Neural progenitor cell (in vitro differentiated cells): ENCODE measurements at regions not wholly inside any gene's neighbourhood (a gene's known extent, or its start where the extent isn't known, plus 50 kb on each side); places are given as distances from the start of the nearest gene placed in this dataset.
A peak's percentile ranks its signal among the peaks of the same experiment; 100 is the strongest.

Experiments
- DNase-seq: peaks from one replicate; pipeline ENCODE4 v3.0.0-alpha.2; 2016; ENCODE audit warnings: low spot score
- H2AFZ ChIP-seq: fragments of 200-600 bp; sonication (generic); replicated peaks from 2 replicates; pipeline ENCODE4 v1.6.1; 2016; ENCODE audit warnings: antibody characterized with exemption
- H3F3A ChIP-seq: fragments of 200-600 bp; sonication (generic); 2 replicates; pipeline ENCODE4 v1.6.1; 2016; ENCODE audit warnings: antibody characterized with exemption, low read depth
- H3K27ac ChIP-seq: fragments of 200-600 bp; sonication (generic); 2 replicates; pipeline ENCODE4 v1.5.1; 2016; ENCODE audit warnings: mild to moderate bottlenecking
- H3K27me3 ChIP-seq: fragments of 200-600 bp; sonication (generic); 2 replicates; pipeline ENCODE4 v1.6.1; 2016; ENCODE audit warnings: mild to moderate bottlenecking, moderate library complexity
- H3K36me3 ChIP-seq: fragments of 200-600 bp; sonication (generic); 2 replicates; pipeline ENCODE4 v1.5.1; 2016
- H3K4me1 ChIP-seq: fragments of 200-600 bp; sonication (generic); 2 replicates; pipeline ENCODE4 v1.6.1; 2016; ENCODE audit warnings: mixed run types
- H3K4me2 ChIP-seq: fragments of 200-600 bp; sonication (generic); 2 replicates; pipeline ENCODE4 v1.6.1; 2016
- H3K4me3 ChIP-seq: fragments of 200-600 bp; sonication (generic); 2 replicates; pipeline ENCODE4 v1.5.1; 2016
- H3K79me2 ChIP-seq: fragments of 200-600 bp; sonication (generic); 2 replicates; pipeline ENCODE4 v1.6.1; 2016; ENCODE audit warnings: low read depth
- H3K9ac ChIP-seq: fragments of 200-600 bp; sonication (generic); 2 replicates; pipeline ENCODE4 v1.6.1; 2016
- H3K9me3 ChIP-seq: fragments of 200-600 bp; sonication (generic); 2 replicates; pipeline ENCODE4 v1.5.1; 2016; ENCODE audit warnings: low read depth
- H4K20me1 ChIP-seq: fragments of 200-600 bp; sonication (generic); 2 replicates; pipeline ENCODE4 v1.6.1; 2016; ENCODE audit warnings: low read depth
- H3K27ac Mint-ChIP-seq: 3 replicates; pipeline ENCODE4 v1.8.0; 2021; ENCODE audit warnings: mixed read lengths
- H3K27me3 Mint-ChIP-seq: 2 replicates; pipeline ENCODE4 v1.8.0; 2022; ENCODE audit warnings: low read depth, mild to moderate bottlenecking, inconsistent platforms, moderate library complexity, mixed read lengths; ENCODE audit not compliant: insufficient read depth
- H3K36me3 Mint-ChIP-seq: 3 replicates; pipeline ENCODE4 v1.8.0; 2021; ENCODE audit warnings: mixed read lengths
- H3K4me1 Mint-ChIP-seq: 3 replicates; pipeline ENCODE4 v1.8.0; 2021; ENCODE audit warnings: mixed read lengths
- H3K4me3 Mint-ChIP-seq: 3 replicates; pipeline ENCODE4 v1.8.0; 2021; ENCODE audit warnings: mild to moderate bottlenecking, moderate library complexity, mixed read lengths
- H3K9me3 Mint-ChIP-seq: 3 replicates; pipeline ENCODE4 v1.8.0; 2020; ENCODE audit warnings: mixed read lengths
- CTCF ChIP-seq: fragments of 200-600 bp; sonication (generic); IDR thresholded peaks from 2 replicates; pipeline ENCODE4 v1.5.1; 2017; ENCODE audit warnings: antibody characterized with exemption, mild to moderate bottlenecking
- EZH2 ChIP-seq: fragments of 200-600 bp; sonication (generic); IDR thresholded peaks from 2 replicates; pipeline ENCODE4 v1.6.1; 2017; ENCODE audit warnings: antibody characterized with exemption, mild to moderate bottlenecking, moderate library complexity
- EZH2phosphoT487 ChIP-seq: fragments of 200-600 bp; sonication (generic); IDR thresholded peaks from 2 replicates; pipeline ENCODE4 v1.6.1; 2017; ENCODE audit warnings: antibody characterized with exemption

DNA sequence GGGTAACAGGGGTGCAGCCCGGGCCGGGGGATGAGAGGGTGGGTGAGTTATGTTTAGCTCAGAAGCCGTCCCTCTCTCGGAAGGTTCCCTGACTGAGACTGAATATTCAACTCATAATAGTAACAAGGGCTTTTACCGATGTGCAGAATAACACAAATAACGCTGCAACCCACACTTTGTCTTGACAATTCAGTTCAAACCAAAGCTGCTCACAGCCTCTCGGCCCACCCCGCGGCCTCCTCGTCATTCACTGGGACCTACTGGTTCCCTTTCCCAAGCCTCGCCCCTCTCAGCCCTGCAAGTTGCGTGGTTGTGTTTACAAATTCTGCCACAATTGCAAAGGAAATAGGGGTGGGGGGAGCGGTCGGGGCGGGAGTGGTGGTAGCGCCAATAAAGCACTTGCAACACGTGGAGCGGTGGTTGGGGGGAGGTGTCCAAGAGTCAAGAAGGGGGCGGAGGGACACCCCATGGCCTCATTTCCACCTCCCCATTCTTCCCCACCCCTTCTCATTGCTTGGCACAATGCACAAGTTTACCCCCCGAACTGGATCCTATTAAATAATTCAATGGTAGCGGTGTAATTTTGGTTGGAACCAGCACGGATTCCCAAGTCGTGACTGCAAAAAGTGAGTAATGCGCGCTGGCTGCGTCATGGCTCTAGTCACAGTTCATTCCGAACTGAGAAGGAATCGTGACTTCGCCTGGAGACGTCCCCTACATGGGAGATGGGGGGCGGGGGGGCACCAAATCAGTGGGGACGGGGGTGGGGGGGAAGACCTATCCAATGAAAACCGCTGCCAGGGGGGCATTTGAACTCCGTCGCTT lies 102.0 kb upstream of the HSD17B12 start:
- peaks cover 32% of the 10 kb centered on the region for H3K4me1 ChIP-seq

GRCh38 chr11:43579171-43579918 lies 101.2 kb upstream of the HSD17B12 start:
- H3K4me3 Mint-ChIP-seq: peak overlapping the region; percentile 86
- peaks cover 62% of the 10 kb centered on the region for H3K4me1 Mint-ChIP-seq
- Histone ChIP-seq H3K4me1 (peaks cover 32% of the 10 kb centered on the region), H3K79me2 (no peaks in the 10 kb centered on the region), H4K20me1 (peaks cover 75% of the 10 kb centered on the region), H3K4me2 (peak overlapping the region; percentile 88), H3K36me3 (no peaks in the 10 kb centered on the region), H3K9me3 (no peaks in the 10 kb centered on the region), H3K9ac (no peak overlapping the region), H2AFZ (peak overlapping the region; percentile 6), H3F3A (peaks cover 21% of the 10 kb centered on the region), H3K27me3 (peaks cover 100% of the 10 kb centered on the region), H3K4me3 (peak overlapping the region; percentile 57), H3K27ac (no peak overlapping the region)
- TF ChIP-seq CTCF: peak; percentile 52
- peak; percentile 81 for TF ChIP-seq EZH2
- TF ChIP-seq EZH2phosphoT487: peak; percentile 77
- DNase-seq: peak; percentile 79
- no peak overlapping the region for H3K27ac Mint-ChIP-seq
- no peaks in the 10 kb centered on the region for H3K36me3 Mint-ChIP-seq
- peaks cover 91% of the 10 kb centered on the region for H3K27me3 Mint-ChIP-seq
- no peaks in the 10 kb centered on the region for H3K9me3 Mint-ChIP-seq

More for the DNA sequence above, 102.0 kb upstream of the HSD17B12 start:
- Mint-ChIP-seq H3K27ac (no peak overlapping the region), H3K4me3 (peak overlapping the region; percentile 86), H3K9me3 (no peaks in the 10 kb centered on the region), H3K27me3 (peaks cover 83% of the 10 kb centered on the region), H3K4me1 (peaks cover 70% of the 10 kb centered on the region), H3K36me3 (no peaks in the 10 kb centered on the region)
- no peaks in the 10 kb centered on the region for H3K36me3 ChIP-seq
- TF ChIP-seq CTCF: no peak
- no peak for TF ChIP-seq EZH2phosphoT487
- peak; percentile 79 for TF ChIP-seq EZH2
- peaks cover 100% of the 10 kb centered on the region for H3K27me3 ChIP-seq
- no peak for DNase-seq
- H3K4me2 ChIP-seq: peak overlapping the region; percentile 88
- no peaks in the 10 kb centered on the region for H3K9me3 ChIP-seq
- no peak overlapping the region for H2AFZ ChIP-seq
- H4K20me1 ChIP-seq: peaks cover 80% of the 10 kb centered on the region
- peak overlapping the region; percentile 57 for H3K4me3 ChIP-seq
- H3K79me2 ChIP-seq: no peaks in the 10 kb centered on the region
- H3K27ac ChIP-seq: no peak overlapping the region
- peaks cover 21% of the 10 kb centered on the region for H3F3A ChIP-seq
- H3K9ac ChIP-seq: no peak overlapping the region

- Histone ChIP-seq H3K27ac (no peak overlapping the region), H3K36me3 (no peaks in the 10 kb centered on the region), H3K79me2 (no peaks in the 10 kb centered on the region), H3K4me1 (peaks cover 28% of the 10 kb centered on the region), H3K27me3 (peaks cover 100% of the 10 kb centered on the region), H3K4me3 (peak overlapping the region; percentile 57), H3K9ac (no peak overlapping the region), H4K20me1 (peaks cover 69% of the 10 kb centered on the region), H3K9me3 (no peaks in the 10 kb centered on the region), H3F3A (peaks cover 21% of the 10 kb centered on the region), H2AFZ (peak overlapping the region; percentile 6), H3K4me2 (peak overlapping the region; percentile 88)
- no peaks in the 10 kb centered on the region for H3K36me3 Mint-ChIP-seq
- TF ChIP-seq EZH2 (no peak), CTCF (no peak), EZH2phosphoT487 (no peak)
- no peaks in the 10 kb centered on the region for H3K9me3 Mint-ChIP-seq
- H3K27ac Mint-ChIP-seq: no peak overlapping the region
- H3K27me3 Mint-ChIP-seq: peaks cover 90% of the 10 kb centered on the region
- peak; percentile 36 for DNase-seq
- H3K4me3 Mint-ChIP-seq: peak overlapping the region; percentile 86
- H3K4me1 Mint-ChIP-seq: peaks cover 56% of the 10 kb centered on the region
These were observed 100.6 kb upstream of the HSD17B12 start for GRCh38 chr11:43579919-43580276.
